Parathyroid adenoma (tissue), 2 donors: ENCODE measurements at regions not wholly inside any gene's neighbourhood (a gene's known extent, or its start where the extent isn't known, plus 50 kb on each side); places are given as distances from the start of the nearest gene placed in this dataset.

Source experiments
- H2AFZ ChIP-seq: fragments of 300-600 bp; sonication (generic); one replicate; pipeline ENCODE4 v1.7.0; 2017; ENCODE audit warnings: antibody characterized with exemption, mild to moderate bottlenecking
- H3K27ac ChIP-seq: fragments of 300-600 bp; sonication (generic); one replicate; pipeline ENCODE4 v1.7.0; 2017
- H3K27me3 ChIP-seq: fragments of 300-600 bp; sonication (generic); one replicate; pipeline ENCODE4 v1.7.0; 2017; ENCODE audit warnings: low read length; ENCODE audit not compliant: control insufficient read depth, insufficient read depth
- H3K36me3 ChIP-seq: fragments of 300-600 bp; sonication (generic); one replicate; pipeline ENCODE4 v1.7.0; 2017; ENCODE audit warnings: low read length; ENCODE audit not compliant: control insufficient read depth, insufficient read depth
- H3K4me1 ChIP-seq: fragments of 300-600 bp; sonication (generic); one replicate; pipeline ENCODE4 v1.7.0; 2017; ENCODE audit warnings: control low read depth
- H3K4me2 ChIP-seq: fragments of 300-600 bp; sonication (generic); one replicate; pipeline ENCODE4 v1.7.0; 2017; ENCODE audit warnings: low read length
- H3K4me3 ChIP-seq: fragments of 300-600 bp; sonication (generic); one replicate; pipeline ENCODE4 v1.7.0; 2017; ENCODE audit warnings: low read depth, low read length
- H3K79me2 ChIP-seq: fragments of 300-600 bp; sonication (generic); one replicate; pipeline ENCODE4 v1.7.0; 2017; ENCODE audit warnings: control low read depth
- H3K9ac ChIP-seq: fragments of 300-600 bp; sonication (generic); one replicate; pipeline ENCODE4 v1.7.0; 2017; ENCODE audit warnings: mild to moderate bottlenecking
- H3K9me3 ChIP-seq: fragments of 300-600 bp; sonication (generic); one replicate; pipeline ENCODE4 v1.7.0; 2017; ENCODE audit warnings: low read length; ENCODE audit not compliant: control insufficient read depth
- TF ChIP-seq, protein P1 (sequence below): fragments of 300-600 bp; sonication (generic); IDR thresholded peaks from one replicate; pipeline ENCODE4 v1.7.0; 2017; ENCODE audit warnings: antibody characterized with exemption, mild to moderate bottlenecking
- donor health status: primary hyperparathyroidism.

DNA sequence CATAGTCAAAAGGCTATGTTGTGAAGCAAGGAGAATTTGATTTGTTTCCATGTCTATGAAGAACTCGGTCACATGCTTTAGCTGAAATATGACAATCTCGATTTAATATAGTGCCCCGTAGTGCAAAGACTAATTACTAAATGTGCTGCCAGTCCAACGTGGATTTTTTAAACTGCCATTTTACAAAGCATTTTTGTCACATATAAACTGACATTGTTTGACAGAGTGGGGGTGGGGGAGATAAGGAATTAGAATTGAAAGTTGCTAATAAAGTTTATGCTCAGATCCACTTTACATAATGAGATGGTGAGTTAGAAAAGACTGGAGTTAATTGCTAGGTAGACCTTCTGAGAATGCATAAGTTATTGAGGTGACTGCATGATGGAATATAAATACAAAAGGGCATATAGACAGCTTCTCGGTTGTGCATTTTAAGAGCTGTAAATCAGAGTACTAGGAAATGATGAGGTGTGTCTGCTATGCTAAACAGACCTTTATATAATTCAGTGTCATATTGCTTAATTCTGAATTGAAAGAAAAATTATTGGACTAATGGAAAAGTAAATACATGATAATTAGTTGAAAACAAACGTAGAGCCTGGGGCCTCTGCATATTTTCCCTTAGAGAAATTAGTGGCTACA, 158.9 kb upstream of the MTNR1B start:
- no peaks in the 10 kb centered on the region for H3K4me1 ChIP-seq
- no peaks in the 10 kb centered on the region for H3K9me3 ChIP-seq
- H3K27me3 ChIP-seq, result no peaks in the 10 kb centered on the region
- no peak overlapping the region for H3K4me2 ChIP-seq
- no peak overlapping the region for H3K4me3 ChIP-seq
- no peak overlapping the region for H3K27ac ChIP-seq
- no peaks in the 10 kb centered on the region for H3K36me3 ChIP-seq
- TF ChIP-seq, protein P1, sequence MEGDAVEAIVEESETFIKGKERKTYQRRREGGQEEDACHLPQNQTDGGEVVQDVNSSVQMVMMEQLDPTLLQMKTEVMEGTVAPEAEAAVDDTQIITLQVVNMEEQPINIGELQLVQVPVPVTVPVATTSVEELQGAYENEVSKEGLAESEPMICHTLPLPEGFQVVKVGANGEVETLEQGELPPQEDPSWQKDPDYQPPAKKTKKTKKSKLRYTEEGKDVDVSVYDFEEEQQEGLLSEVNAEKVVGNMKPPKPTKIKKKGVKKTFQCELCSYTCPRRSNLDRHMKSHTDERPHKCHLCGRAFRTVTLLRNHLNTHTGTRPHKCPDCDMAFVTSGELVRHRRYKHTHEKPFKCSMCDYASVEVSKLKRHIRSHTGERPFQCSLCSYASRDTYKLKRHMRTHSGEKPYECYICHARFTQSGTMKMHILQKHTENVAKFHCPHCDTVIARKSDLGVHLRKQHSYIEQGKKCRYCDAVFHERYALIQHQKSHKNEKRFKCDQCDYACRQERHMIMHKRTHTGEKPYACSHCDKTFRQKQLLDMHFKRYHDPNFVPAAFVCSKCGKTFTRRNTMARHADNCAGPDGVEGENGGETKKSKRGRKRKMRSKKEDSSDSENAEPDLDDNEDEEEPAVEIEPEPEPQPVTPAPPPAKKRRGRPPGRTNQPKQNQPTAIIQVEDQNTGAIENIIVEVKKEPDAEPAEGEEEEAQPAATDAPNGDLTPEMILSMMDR, result no peak
- H3K9ac ChIP-seq, result no peak overlapping the region
- no peak overlapping the region for H2AFZ ChIP-seq
- no peaks in the 10 kb centered on the region for H3K79me2 ChIP-seq

DNA sequence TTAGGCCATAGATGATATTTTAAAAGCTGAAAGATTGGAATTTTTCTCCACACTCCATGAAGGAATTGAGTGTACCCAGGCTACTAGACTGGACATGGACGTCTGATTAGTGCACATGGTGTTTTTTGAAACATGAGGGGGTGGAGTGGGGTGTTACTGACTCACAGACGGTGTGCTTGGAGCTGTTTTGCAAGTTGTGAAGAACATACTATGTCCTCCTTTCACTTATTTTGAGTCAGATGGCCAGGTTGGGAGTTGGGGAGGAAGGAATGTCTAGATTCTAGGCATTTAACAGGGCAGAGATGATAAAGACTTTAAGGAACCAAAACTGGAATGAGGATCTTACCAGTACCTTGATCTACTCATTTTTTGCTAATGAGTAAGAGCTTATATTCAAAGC, 158.1 kb upstream of the MTNR1B start:
- no peaks in the 10 kb centered on the region for H3K9me3 ChIP-seq
- no peak overlapping the region for H3K4me3 ChIP-seq
- no peaks in the 10 kb centered on the region for H3K4me1 ChIP-seq
- no peak overlapping the region for H3K27ac ChIP-seq
- H2AFZ ChIP-seq, result no peak overlapping the region
- H3K27me3 ChIP-seq, result no peaks in the 10 kb centered on the region
- H3K9ac ChIP-seq, result no peak overlapping the region
- TF ChIP-seq, protein P1, result no peak
- no peaks in the 10 kb centered on the region for H3K79me2 ChIP-seq
- no peak overlapping the region for H3K4me2 ChIP-seq
- H3K36me3 ChIP-seq, result no peaks in the 10 kb centered on the region

DNA sequence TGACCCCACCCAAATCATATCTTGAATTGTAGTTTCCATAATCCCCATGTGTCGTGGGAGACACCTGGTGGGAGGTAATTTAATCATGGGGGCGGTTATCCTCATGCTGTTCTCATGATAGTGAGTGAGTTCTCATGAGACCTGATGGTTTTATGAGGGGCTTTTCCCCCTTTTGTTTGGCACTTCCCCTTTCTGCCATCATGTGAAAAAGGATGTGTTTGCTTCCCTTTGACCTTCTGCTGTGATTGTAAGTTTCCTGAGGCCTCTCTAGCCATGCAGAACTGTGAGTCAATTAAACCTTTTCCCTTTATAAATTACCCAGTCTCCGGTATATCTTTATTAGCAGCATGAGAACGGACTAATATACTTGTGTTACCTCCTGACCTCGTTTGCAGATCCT, 156.6 kb upstream of the MTNR1B start:
- TF ChIP-seq, protein P1, result no peak
- Histone ChIP-seq H3K36me3 (no peaks in the 10 kb centered on the region), H3K9me3 (no peaks in the 10 kb centered on the region), H3K79me2 (no peaks in the 10 kb centered on the region), H3K9ac (no peak overlapping the region), H3K4me3 (no peak overlapping the region), H3K27ac (no peak overlapping the region), H3K4me2 (no peak overlapping the region), H3K27me3 (no peaks in the 10 kb centered on the region), H3K4me1 (no peaks in the 10 kb centered on the region), H2AFZ (no peak overlapping the region)

DNA sequence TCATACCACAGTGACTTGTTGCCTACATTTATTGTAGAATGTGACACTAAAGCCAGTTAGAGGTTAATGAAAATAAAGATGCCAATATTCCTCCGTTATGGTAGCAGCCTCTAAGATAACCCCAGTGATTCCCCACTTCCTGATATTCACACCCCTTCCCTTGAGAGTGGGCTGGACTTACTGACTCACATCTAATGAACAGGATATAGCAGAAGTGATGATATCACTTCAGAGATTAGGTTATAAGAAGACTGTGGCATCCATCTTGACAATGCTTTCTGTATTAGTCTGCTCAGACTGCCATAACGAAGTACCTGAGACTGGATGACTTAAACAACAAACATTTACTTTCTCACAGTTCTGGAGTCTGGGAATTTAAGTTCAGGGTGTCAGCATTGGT, 149.6 kb upstream of the MTNR1B start:
- no peaks in the 10 kb centered on the region for H3K9me3 ChIP-seq
- H3K4me1 ChIP-seq, result no peaks in the 10 kb centered on the region
- no peak overlapping the region for H3K9ac ChIP-seq
- no peak overlapping the region for H3K4me2 ChIP-seq
- H3K27ac ChIP-seq, result no peak overlapping the region
- H3K79me2 ChIP-seq, result no peaks in the 10 kb centered on the region
- no peaks in the 10 kb centered on the region for H3K27me3 ChIP-seq
- H2AFZ ChIP-seq, result no peak overlapping the region
- no peak overlapping the region for H3K4me3 ChIP-seq
- TF ChIP-seq, protein P1, result no peak
- H3K36me3 ChIP-seq, result no peaks in the 10 kb centered on the region

- Histone ChIP-seq H3K27me3 (no peaks in the 10 kb centered on the region), H3K79me2 (no peaks in the 10 kb centered on the region), H3K4me3 (no peak overlapping the region), H3K9ac (no peak overlapping the region), H3K4me1 (no peaks in the 10 kb centered on the region), H3K36me3 (no peaks in the 10 kb centered on the region), H3K4me2 (no peak overlapping the region), H3K9me3 (no peaks in the 10 kb centered on the region), H2AFZ (no peak overlapping the region), H3K27ac (no peak overlapping the region)
- TF ChIP-seq, protein P1, result no peak
These were observed 148.6 kb upstream of the MTNR1B start for GRCh38 chr11:92820860-92821259.
